H7 (cell line): ENCODE measurements at regions not wholly inside any gene's neighbourhood (a gene's known extent, or its start where the extent isn't known, plus 50 kb on each side); places are given as distances from the start of the nearest gene placed in this dataset.
A peak's percentile ranks its signal among the peaks of the same experiment; 100 is the strongest.

Experiments
- DNase-seq: peaks from one replicate; pipeline ENCODE4 v3.0.0; 2012
- H3K27me3 ChIP-seq: 2 replicates; pipeline ENCODE4 v1.6.0; 2011; ENCODE audit warnings: mild to moderate bottlenecking, low read length; ENCODE audit not compliant: control insufficient read depth, insufficient read depth
- H3K36me3 ChIP-seq: replicated peaks from 2 replicates; pipeline ENCODE4 v1.5.1; 2011; ENCODE audit warnings: low read length; ENCODE audit not compliant: control insufficient read depth, insufficient read depth
- H3K4me3 ChIP-seq: 2 replicates; pipeline ENCODE4 v1.5.1; 2011; ENCODE audit warnings: low read depth, mild to moderate bottlenecking, control low read depth, low read length, moderate library complexity; ENCODE audit not compliant: insufficient read depth

DNA sequence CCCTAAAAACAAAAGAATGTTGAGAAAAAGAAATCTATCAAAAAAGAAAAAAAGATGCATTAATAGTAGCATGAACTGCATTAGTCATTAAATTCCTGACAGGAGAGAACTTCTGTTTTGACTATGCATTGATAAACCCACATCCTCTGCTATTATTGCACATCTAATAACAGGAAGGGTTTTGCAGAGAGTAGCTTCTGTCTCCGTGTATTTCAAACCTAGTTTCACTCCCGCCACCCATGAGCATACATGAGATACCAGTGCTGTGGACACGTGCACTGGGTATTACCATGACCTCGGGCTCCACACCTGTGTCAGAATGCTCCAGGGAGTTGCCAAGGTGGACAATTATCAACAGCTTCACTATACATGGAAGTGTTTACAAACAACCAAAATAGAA lies 449.1 kb upstream of the SOX5 start:
- H3K27me3 ChIP-seq: no peaks in the 10 kb centered on the region
- DNase-seq: no peak
- no peak overlapping the region for H3K4me3 ChIP-seq
- no peaks in the 10 kb centered on the region for H3K36me3 ChIP-seq

DNA sequence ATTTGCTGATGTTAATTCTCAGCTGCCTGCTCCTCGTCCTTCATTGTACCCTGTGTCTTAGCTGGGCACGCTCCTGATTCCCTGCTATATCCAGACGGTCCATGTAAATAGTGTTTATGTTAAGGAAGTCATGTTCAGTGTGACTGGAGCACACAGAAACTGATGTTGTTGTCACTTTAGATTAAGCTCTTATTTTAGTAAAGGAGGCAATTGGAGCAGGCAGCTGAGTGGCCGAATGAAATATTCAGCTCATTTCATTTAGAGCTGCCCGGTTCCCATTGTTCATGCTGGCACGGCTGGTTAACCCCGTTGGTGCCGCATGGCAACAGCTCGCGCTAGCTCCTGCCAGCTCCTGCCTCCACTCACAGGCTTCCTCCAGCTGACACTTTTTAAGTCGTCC lies 446.8 kb upstream of the SOX5 start:
- no peak overlapping the region for H3K4me3 ChIP-seq
- H3K36me3 ChIP-seq: no peaks in the 10 kb centered on the region
- H3K27me3 ChIP-seq: no peaks in the 10 kb centered on the region
- DNase-seq: no peak

DNA sequence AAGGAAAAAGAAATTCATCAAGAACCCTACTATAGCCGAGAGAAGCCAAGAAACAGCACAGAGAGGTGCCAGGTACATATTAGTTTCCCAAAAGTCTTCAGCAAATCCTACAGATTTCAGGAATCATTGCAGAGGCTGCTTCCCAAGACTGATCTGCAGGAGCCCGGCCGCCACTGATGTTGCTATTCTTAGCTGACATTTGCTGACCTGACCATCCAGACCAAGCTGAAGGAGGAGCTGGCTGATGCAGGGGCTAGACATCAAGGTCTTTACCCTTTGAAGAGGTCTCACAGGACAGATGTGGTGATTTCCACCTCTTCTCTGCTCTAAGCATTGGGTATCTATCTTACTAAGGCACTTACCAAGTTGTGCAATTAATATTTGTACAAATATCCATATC lies 444.8 kb upstream of the SOX5 start:
- H3K36me3 ChIP-seq: no peaks in the 10 kb centered on the region
- H3K27me3 ChIP-seq: no peaks in the 10 kb centered on the region
- no peak overlapping the region for H3K4me3 ChIP-seq
- DNase-seq: no peak

DNA sequence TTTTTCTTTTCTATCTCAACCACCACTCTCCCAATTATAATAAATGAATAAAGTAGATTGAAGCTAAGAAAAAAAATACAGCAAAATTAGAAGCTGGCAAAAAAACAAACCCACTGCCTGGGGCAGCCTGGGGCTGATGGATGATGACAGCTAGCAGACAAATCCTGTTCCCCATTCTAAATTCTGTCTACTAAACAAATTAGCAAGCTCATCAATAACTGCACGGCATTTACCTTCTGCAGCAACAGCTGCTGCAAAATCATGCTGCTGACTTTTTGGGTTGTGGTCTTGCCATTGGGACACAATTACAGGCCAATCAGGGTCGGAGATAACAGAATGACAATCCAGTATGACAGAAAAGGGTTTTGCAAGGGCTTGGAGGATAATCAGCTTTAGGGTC lies 443.6 kb upstream of the SOX5 start:
- Histone ChIP-seq H3K4me3 (no peak overlapping the region), H3K27me3 (no peaks in the 10 kb centered on the region), H3K36me3 (no peaks in the 10 kb centered on the region)
- DNase-seq: no peak

DNA sequence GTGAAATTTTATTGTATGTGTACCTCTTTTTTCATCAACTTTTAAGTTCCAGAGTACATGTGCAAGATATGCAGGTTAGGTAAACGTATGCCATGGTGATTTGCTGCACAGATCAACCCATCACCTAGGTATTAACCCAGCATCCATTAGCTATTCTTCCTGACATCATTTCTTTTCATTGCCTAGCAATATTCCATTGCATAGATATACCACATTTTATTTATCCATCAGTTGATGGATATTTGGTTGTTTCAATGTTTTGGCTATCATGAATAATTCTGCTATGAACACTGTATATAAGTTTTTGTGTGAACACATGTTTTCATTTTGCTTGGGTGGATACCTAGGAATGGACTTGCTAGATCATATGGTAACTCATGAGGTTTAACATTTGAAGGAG lies 439.9 kb upstream of the SOX5 start:
- no peaks in the 10 kb centered on the region for H3K27me3 ChIP-seq
- DNase-seq: no peak
- no peak overlapping the region for H3K4me3 ChIP-seq
- H3K36me3 ChIP-seq: no peaks in the 10 kb centered on the region

DNA sequence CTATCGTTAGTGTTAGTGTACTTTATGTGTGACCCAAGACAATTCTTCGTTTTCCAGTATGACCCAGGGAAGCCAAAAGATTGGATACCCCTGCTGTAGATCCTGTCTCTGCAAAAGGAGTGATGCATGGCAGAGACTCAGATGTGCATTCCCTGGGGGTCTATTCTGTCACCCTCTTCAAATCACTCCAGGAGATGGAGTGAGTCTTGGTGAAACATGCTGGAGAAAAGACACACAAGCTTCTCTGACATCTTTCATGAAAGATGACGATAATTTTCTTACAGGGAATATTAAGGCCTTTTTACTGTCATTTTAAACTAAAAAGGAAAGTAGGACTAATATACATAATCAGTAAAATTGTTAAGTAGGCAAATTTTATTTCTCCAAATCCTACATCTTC lies 437.9 kb upstream of the SOX5 start:
- Histone ChIP-seq H3K36me3 (no peaks in the 10 kb centered on the region), H3K4me3 (no peak overlapping the region), H3K27me3 (no peaks in the 10 kb centered on the region)
- DNase-seq: no peak

DNA sequence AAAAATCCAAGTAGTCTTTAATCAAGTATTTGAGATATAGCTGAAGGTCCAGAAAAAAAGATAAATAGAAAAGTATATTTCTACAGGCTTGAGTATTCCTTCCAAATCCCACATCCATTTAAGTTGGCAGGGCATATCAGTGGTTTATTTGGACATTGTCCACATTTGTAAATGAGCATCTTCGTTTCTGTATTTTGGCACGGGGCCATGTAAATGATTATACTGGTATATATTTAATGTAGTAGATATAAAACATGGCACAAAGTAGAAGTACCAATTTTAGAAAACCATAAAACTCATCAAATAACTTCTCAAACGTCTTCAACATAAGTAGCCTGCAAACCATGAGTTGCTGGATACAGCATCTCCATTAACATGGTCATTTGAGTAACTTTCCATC lies 437.4 kb upstream of the SOX5 start:
- no peak for DNase-seq
- Histone ChIP-seq H3K4me3 (no peak overlapping the region), H3K36me3 (no peaks in the 10 kb centered on the region), H3K27me3 (no peaks in the 10 kb centered on the region)

DNA sequence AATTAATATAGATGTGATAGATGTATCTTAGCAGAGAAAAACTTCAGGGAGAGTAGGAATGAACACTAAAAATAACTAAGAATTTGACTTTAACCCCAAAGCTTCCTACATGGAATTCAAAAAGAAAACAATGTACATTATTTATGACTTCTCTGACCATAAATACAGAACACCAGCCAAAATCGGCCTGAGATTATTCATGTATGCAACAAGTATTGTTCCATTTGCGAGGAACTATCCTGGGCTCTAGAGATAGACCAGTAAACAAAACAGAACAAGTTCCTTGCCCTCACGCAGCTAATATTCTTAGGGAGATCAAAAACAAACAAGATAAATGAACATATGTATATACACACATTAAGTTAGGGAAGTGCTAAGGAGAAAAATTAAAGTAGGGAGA lies 432.3 kb upstream of the SOX5 start:
- H3K4me3 ChIP-seq: no peak overlapping the region
- H3K36me3 ChIP-seq: no peaks in the 10 kb centered on the region
- H3K27me3 ChIP-seq: no peaks in the 10 kb centered on the region
- no peak for DNase-seq

DNA sequence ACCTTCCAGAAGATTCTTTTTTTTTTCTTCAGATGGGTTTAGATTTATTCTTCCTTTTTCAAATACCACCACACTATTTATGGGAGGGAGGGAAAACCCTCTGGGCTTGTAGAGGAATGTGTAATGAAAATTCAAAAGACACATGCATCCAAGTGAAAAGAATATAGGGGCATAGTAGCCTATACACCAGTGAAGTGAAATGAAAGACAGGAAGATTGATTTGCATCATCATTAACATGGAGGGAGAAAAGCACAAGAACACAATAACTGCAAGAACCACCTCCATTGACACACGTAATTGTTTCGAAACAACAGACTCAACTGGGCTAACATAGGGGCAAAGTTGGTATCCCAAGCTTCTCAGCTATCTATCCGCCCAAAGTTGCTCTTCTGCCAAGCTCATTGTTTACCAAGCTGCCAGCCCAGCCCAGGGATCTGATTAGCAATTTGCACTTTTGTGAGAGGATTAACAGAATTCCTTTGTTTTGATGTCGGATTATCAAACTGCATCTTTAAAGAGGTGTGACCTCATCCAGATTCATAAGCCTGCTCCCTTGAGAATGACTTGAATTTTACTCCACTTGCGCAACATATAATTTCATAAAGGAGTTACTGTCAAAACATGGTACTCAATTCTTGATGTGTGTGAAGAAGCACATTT lies 430.5 kb upstream of the SOX5 start:
- no peaks in the 10 kb centered on the region for H3K27me3 ChIP-seq
- DNase-seq: peak; percentile 11
- no peaks in the 10 kb centered on the region for H3K36me3 ChIP-seq
- H3K4me3 ChIP-seq: no peak overlapping the region

DNA sequence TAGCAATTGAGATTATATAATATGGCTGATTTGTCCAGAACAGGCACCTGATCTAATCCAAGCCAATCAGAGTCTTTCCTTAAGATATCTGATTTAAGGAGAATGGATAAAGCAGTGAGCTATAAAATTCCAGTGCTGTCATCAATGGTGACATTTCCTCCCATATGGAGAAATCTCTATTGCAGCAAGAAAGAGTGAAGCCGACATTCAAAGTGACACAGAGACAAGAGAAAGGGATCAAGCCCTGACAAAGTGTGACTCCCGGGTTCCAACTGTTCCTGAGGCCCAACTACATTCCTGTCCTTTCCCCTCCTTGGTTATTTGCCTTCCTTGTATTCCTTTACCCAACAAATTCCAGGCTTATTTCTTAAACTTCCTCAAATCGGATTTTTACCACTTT lies 430.0 kb upstream of the SOX5 start:
- H3K4me3 ChIP-seq: no peak overlapping the region
- H3K36me3 ChIP-seq: no peaks in the 10 kb centered on the region
- H3K27me3 ChIP-seq: no peaks in the 10 kb centered on the region
- DNase-seq: no peak

DNA sequence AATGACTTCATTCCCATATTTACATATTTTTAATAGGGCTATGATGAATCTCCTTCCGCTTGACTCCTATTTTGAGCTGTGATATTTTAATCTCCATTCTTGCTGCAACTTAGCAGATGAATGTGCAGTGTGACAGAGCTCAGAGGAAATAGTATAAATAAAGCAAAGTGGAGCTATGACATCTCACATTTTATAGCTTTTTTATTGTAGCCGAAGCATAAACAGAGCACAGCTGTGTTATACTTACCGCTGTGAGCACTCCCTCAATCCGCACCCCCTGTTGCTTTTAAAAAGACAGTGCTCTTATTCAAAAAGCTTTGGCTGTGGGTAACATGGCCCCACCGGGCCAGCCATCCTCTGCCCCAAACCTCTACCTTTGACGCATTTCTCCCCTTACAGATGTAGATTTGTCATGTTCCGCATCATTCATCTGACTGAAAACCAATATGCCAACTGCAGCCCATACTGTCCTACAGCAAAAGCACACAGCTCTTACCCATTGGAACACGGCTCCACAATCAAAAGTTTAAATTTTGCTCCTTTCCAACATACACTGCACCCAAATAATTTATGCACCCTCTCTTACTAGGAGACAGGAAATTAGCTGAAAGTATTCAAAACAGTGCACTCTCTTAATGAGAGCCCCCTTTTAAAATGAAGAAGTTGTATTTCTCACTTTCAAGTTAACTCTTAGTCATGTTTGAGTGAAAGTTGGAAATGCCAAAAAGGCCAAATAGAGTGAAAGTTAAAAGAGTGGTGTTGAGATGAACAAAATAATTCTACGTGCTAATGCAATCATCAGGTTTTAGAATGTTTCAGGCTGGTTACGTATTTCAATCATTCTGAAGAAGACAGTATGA lies 429.3 kb upstream of the SOX5 start:
- no peaks in the 10 kb centered on the region for H3K36me3 ChIP-seq
- no peaks in the 10 kb centered on the region for H3K27me3 ChIP-seq
- DNase-seq: peak; percentile 16
- H3K4me3 ChIP-seq: no peak overlapping the region

DNA sequence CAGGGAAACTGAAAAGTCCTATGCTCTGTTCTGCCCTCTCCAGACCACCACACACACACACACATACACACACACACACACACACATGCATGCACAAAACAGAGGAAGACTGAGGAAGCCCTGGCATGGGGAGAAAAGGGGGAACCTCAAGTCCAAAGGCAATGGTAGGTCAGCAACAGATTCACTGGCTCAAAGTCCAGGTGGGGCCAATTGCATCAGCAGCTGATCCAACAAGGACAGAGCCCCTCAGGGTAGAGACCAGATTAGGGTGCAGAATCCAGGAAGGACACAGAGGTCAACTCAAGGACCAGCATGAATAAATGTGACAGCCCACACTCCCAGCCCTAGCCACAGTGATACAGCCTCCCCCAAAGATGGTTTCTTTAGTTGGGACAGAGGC lies 425.0 kb upstream of the SOX5 start:
- no peak for DNase-seq
- Histone ChIP-seq H3K4me3 (no peak overlapping the region), H3K36me3 (no peaks in the 10 kb centered on the region), H3K27me3 (no peaks in the 10 kb centered on the region)

DNA sequence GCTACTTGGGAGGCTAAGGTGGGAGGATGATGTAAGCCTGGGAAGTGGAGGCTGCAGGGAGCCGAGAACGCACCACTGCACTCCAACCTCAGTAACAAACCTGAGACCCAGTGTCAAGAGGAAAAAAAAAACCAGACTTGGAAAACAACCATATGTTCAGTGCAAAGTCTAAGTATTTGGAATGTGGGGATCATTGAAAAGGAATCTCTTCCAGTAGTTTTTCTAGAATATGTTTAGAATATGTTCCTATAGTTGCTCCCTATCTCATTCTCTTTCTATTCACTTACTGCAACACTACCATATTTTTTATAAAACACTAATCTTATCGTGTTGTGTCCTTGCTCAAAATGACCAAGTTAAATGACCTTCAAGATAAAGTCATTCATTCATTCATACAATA lies 423.5 kb upstream of the SOX5 start:
- DNase-seq: no peak
- no peaks in the 10 kb centered on the region for H3K27me3 ChIP-seq
- no peaks in the 10 kb centered on the region for H3K36me3 ChIP-seq
- H3K4me3 ChIP-seq: no peak overlapping the region

DNA sequence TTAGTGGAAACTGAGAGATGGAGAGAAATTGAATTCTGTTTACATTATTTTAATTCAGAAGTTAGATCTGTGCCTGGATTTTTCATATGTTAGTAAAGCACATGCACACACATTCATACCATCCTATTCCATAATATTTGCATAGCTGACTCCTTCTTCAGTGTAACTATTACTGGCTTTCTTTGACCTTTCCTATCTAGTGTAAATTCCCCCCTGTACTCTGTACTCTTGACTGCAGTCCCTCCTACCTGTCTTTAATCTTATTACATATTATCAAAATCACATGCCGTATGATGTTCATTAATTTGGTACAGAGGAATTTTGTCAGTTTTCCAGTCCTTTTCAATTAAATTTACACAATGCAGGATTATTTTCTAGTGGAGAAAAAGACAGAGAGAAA lies 417.0 kb upstream of the SOX5 start:
- no peaks in the 10 kb centered on the region for H3K27me3 ChIP-seq
- no peak overlapping the region for H3K4me3 ChIP-seq
- H3K36me3 ChIP-seq: no peaks in the 10 kb centered on the region
- DNase-seq: no peak

DNA sequence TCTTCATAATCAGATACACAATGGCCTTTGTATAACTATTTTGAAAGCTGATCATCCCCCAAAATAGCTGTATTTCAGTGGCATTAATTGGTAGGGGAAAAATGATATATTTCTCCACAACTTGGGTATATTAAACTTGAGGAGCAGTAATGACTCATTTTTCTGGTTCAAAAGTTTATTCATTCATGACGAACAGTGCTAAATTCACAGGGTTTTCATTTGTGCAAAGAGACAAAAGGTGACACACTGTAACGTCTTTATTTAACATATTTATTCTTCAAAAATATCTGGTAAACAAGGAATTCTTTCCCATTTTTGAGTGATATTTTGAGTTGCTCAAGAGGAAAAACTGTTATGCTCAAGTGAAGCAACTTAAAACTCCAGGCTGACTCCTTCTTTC lies 415.5 kb upstream of the SOX5 start:
- Histone ChIP-seq H3K27me3 (no peaks in the 10 kb centered on the region), H3K36me3 (no peaks in the 10 kb centered on the region), H3K4me3 (no peak overlapping the region)
- DNase-seq: no peak
